Neural progenitor cell (in vitro differentiated cells): ENCODE measurements at regions not wholly inside any gene's neighbourhood (a gene's known extent, or its start where the extent isn't known, plus 50 kb on each side); places are given as distances from the start of the nearest gene placed in this dataset.

ENCODE experiments used
- EZH2 ChIP-seq: fragments of 200-600 bp; sonication (generic); IDR thresholded peaks from 2 replicates; pipeline ENCODE4 v1.6.1; 2017; ENCODE audit warnings: antibody characterized with exemption, mild to moderate bottlenecking, moderate library complexity
- EZH2phosphoT487 ChIP-seq: fragments of 200-600 bp; sonication (generic); IDR thresholded peaks from 2 replicates; pipeline ENCODE4 v1.6.1; 2017; ENCODE audit warnings: antibody characterized with exemption
- TF ChIP-seq, protein P1 (sequence below): fragments of 200-600 bp; sonication (generic); IDR thresholded peaks from 2 replicates; pipeline ENCODE4 v1.5.1; 2017; ENCODE audit warnings: antibody characterized with exemption, mild to moderate bottlenecking

GRCh38 chr7:15925608-15926007, 239.1 kb upstream of the MEOX2 start:
- TF ChIP-seq, protein P1, sequence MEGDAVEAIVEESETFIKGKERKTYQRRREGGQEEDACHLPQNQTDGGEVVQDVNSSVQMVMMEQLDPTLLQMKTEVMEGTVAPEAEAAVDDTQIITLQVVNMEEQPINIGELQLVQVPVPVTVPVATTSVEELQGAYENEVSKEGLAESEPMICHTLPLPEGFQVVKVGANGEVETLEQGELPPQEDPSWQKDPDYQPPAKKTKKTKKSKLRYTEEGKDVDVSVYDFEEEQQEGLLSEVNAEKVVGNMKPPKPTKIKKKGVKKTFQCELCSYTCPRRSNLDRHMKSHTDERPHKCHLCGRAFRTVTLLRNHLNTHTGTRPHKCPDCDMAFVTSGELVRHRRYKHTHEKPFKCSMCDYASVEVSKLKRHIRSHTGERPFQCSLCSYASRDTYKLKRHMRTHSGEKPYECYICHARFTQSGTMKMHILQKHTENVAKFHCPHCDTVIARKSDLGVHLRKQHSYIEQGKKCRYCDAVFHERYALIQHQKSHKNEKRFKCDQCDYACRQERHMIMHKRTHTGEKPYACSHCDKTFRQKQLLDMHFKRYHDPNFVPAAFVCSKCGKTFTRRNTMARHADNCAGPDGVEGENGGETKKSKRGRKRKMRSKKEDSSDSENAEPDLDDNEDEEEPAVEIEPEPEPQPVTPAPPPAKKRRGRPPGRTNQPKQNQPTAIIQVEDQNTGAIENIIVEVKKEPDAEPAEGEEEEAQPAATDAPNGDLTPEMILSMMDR, result no peak
- TF ChIP-seq EZH2phosphoT487 (no peak), EZH2 (no peak)
